Activated naive CD4-positive, alpha-beta T cell treated with anti-CD3 and anti-CD28 coated beads, Interleukin-2, amount 50 U/mL, for 24 hours (primary cell): ENCODE measurements at regions not wholly inside any gene's neighbourhood (a gene's known extent, or its start where the extent isn't known, plus 50 kb on each side); places are given as distances from the start of the nearest gene placed in this dataset.

Experiments used
- H3K27ac Mint-ChIP-seq: one replicate; pipeline ENCODE4 v1.8.0; 2021; ENCODE audit warnings: mild to moderate bottlenecking, mixed read lengths
- H3K27me3 Mint-ChIP-seq: one replicate; pipeline ENCODE4 v1.8.0; 2021; ENCODE audit warnings: mixed read lengths
- H3K36me3 Mint-ChIP-seq: one replicate; pipeline ENCODE4 v1.8.0; 2021; ENCODE audit warnings: mixed read lengths
- H3K4me1 Mint-ChIP-seq: one replicate; pipeline ENCODE4 v1.8.0; 2021; ENCODE audit warnings: mixed read lengths
- H3K4me3 Mint-ChIP-seq: one replicate; pipeline ENCODE4 v1.8.0; 2021; ENCODE audit warnings: mild to moderate bottlenecking, mixed read lengths
- H3K9me3 Mint-ChIP-seq: one replicate; pipeline ENCODE4 v1.8.0; 2021; ENCODE audit warnings: mixed read lengths

DNA sequence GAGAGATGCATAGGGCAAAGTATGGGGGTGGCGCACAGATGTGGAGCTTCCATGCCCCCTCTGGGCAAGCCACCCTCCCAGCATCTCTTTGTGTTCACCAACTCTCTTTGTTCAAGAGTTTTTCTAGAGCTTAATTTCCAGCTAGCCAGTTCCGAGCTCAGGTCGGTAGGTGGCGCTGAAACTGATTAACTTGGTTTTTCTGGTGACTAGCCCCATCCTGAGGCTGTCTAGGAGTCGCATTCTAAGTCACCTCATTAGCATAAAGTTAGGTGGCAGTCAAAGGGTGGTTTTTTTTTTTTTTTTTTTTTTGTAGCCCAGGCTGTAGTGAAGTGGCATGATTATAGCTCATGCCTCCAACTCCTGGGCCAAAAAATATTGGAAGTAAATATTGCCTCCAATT, 476.4 kb downstream of the KDM4C start:
- H3K4me1 Mint-ChIP-seq = no peaks in the 10 kb centered on the region
- no peaks in the 10 kb centered on the region for H3K36me3 Mint-ChIP-seq
- no peak overlapping the region for H3K27ac Mint-ChIP-seq
- no peaks in the 10 kb centered on the region for H3K9me3 Mint-ChIP-seq
- H3K27me3 Mint-ChIP-seq = peaks cover 4% of the 10 kb centered on the region
- no peak overlapping the region for H3K4me3 Mint-ChIP-seq

DNA sequence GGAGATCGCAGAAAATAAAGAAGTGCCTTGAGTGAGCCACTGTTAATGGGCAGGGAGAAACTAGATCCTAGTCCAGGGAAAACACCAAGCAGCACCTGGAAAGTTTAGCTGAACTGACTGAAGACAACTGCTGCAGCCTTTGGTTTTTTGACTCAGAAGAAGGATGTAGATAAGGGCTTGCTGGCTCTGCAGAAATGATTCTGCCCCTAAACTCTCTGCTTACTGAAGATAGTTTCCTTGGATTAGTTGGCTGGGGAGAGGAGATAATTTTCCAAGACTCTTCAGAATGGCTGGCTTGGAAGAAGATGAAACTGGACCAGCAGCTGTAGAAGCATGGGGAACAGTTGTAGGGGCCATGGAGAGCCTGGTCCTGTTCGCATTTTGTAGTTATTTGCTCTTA, 471.8 kb downstream of the KDM4C start:
- H3K36me3 Mint-ChIP-seq = no peaks in the 10 kb centered on the region
- peaks cover 4% of the 10 kb centered on the region for H3K27me3 Mint-ChIP-seq

DNA sequence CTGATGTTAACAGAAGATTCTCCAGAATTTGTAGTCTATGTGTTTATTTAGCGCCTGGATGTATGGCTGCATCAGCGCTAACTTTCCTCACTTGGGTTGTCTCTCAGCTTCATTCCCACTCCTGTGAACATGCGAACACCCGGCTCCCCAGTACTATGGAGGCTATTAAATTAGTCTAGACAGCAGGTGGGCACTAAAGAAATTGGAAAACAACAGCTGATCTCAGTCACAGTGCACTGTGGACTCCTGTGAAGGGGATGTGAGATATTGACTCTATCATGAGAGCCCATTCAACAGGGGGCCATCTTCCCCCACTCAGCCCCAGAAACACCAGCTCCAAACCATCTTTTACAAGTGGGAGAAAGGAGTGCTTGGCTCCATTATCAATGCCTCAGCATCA, 471.0 kb downstream of the KDM4C start:
- no peaks in the 10 kb centered on the region for H3K9me3 Mint-ChIP-seq
- H3K36me3 Mint-ChIP-seq = no peaks in the 10 kb centered on the region
- peaks cover 4% of the 10 kb centered on the region for H3K27me3 Mint-ChIP-seq
- H3K4me3 Mint-ChIP-seq = no peak overlapping the region
- H3K4me1 Mint-ChIP-seq = peaks cover 20% of the 10 kb centered on the region
- H3K27ac Mint-ChIP-seq = no peak overlapping the region

More for the DNA sequence above, 471.8 kb downstream of the KDM4C start:
- Mint-ChIP-seq H3K27ac (no peak overlapping the region), H3K4me3 (no peak overlapping the region), H3K4me1 (peaks cover 20% of the 10 kb centered on the region), H3K9me3 (no peaks in the 10 kb centered on the region)

DNA sequence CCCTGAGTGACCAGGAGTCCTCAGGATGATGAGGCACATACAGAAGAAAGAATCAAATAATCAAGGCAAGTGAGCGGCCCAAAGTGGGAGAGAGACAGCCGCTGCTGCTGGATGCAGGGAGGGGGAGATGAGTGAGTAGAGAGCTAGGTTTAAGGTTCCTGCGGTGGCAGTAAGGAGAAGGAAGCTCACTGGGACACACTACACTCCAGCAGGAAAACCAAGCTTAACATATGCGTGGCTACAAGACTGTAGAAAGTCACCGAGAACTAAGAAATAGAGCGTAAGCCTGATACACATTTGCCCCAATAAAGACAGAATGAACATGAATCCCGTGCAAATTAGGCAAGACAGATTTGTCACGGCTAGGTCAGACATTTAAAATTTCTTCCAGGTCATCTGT, 470.2 kb downstream of the KDM4C start:
- Mint-ChIP-seq H3K4me1 (peaks cover 20% of the 10 kb centered on the region), H3K36me3 (no peaks in the 10 kb centered on the region), H3K27ac (no peak overlapping the region), H3K4me3 (no peak overlapping the region), H3K9me3 (no peaks in the 10 kb centered on the region), H3K27me3 (peaks cover 4% of the 10 kb centered on the region)

DNA sequence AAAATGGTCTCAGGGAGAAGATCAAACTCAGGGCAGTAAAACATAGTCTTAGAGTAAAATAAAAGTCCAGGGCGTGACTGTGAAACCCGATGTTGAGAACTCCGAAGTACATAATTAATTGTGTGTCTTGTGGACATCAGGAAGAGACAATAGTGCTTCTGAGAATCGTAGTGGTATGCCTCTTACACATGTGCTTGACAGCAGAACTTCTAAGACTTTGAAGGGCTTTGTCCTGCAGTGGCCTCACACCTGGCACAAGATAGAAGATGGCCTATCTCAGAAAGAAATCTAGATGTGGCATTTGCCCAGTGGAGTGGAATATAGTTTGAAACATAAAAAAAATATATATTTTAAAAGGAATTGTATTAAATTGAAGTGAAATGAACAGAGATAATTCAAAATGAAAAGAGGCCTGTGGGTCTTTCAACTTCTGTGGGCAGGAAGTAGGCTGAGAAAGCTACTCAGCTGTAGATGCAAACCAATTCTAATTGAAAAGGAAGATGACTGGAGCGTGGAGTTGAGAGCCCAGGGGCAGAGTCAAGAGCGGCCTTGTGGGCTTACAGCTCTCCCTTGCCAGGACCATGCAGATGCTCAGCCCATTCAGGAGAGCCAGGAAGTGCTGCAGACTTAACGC, 468.4 kb downstream of the KDM4C start:
- no peaks in the 10 kb centered on the region for H3K36me3 Mint-ChIP-seq
- H3K27me3 Mint-ChIP-seq = peaks cover 4% of the 10 kb centered on the region
- no peak overlapping the region for H3K4me3 Mint-ChIP-seq
- peaks cover 20% of the 10 kb centered on the region for H3K4me1 Mint-ChIP-seq
- no peak overlapping the region for H3K27ac Mint-ChIP-seq
- no peaks in the 10 kb centered on the region for H3K9me3 Mint-ChIP-seq
